EL (cell line): ENCODE measurements at regions not wholly inside any gene's neighbourhood (a gene's known extent, or its start where the extent isn't known, plus 50 kb on each side); places are given as distances from the start of the nearest gene placed in this dataset.
"Not testable (repeated sequence)": the region's sequence is repeated elsewhere in the genome, so short reads cannot be mapped to it uniquely, and the experiment has no call there.

Source experiments
- DNase-seq: peaks from one replicate; pipeline ENCODE4 v3.0.0-alpha.2; 2016

- no peak for DNase-seq
Observed at GRCh38 chr1:189311915-189312314, 1165.7 kb downstream of the BRINP3 start.

DNA sequence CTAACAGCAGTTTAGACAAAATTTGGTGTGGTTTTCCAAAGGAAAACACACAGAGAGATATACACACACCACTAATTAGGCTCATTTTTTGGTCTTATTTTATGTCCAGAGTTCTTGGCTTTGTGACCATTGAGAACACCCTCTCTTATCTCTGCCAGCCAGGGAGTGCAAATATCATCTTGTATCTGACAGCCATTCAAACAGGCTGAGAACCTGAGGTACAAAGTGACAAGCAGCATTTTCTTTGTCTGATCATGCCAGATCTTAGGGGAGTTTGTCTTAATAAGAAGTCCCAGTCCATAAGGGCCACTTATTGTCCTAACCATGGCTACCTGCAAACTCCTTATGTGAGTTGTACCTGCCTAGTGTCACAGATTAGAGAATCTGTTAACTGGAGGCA lies 1165.2 kb downstream of the BRINP3 start:
- no peak for DNase-seq

DNA sequence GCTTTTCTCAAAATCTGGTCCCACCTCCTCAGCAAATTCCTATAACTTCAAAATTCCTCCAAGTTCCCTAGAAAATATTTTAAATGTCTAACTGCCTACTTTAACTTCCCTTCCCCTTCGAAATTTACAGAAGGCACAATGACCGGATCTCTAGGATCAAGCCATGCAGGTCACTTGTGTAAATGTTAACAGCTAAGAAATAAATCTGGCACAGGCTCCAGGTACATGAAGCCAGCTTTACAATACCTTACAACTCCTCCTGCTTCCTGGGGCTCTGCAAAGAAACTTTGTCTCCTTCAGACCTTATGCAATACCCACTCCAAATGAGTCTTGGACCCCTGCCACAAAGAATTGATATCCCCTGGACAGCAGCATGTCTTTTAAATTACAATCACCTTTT lies 1164.2 kb downstream of the BRINP3 start:
- no peak for DNase-seq

- no peak for DNase-seq
Observed at GRCh38 chr1:189315035-189315901, 1162.4 kb downstream of the BRINP3 start.

DNA sequence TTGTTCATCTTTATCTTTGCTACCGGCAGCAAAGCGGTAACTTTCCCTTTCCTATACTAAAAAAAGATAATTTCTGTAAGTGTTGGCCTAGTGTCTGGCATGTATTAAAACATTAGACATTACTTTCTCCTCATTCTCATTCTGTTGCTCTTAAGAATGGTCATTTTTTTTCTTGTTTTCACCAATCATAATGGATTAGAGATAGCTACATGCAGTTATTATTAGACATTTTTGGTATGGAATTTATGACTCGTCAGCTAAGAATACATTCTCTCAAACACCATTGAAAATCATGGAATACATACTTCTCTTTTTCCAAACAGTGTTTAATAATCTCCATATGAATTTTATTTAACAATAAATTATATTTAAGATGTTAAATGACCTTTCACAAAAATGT lies 1154.6 kb downstream of the BRINP3 start:
- DNase-seq: peak; percentile 17

DNA sequence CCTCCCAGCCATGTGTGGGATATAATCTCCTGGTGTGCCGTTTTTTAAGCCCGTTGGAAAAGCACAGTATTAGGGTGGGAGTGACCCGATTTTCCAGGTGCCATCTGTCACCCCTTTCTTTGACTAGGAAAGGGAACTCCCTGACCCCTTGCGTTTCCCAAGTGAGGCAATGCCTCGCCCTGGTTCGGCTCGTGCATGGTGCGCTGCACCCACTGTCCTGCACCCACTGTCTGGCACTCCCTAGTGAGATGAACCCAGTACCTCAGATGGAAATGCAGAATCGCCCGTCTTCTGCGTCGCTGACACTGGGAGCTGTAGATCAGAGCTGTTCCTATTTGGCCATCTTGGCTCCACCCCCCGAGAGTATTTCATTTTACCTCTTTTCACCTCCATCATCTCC lies 1146.6 kb downstream of the BRINP3 start:
- DNase-seq: not testable (repeated sequence)

DNA sequence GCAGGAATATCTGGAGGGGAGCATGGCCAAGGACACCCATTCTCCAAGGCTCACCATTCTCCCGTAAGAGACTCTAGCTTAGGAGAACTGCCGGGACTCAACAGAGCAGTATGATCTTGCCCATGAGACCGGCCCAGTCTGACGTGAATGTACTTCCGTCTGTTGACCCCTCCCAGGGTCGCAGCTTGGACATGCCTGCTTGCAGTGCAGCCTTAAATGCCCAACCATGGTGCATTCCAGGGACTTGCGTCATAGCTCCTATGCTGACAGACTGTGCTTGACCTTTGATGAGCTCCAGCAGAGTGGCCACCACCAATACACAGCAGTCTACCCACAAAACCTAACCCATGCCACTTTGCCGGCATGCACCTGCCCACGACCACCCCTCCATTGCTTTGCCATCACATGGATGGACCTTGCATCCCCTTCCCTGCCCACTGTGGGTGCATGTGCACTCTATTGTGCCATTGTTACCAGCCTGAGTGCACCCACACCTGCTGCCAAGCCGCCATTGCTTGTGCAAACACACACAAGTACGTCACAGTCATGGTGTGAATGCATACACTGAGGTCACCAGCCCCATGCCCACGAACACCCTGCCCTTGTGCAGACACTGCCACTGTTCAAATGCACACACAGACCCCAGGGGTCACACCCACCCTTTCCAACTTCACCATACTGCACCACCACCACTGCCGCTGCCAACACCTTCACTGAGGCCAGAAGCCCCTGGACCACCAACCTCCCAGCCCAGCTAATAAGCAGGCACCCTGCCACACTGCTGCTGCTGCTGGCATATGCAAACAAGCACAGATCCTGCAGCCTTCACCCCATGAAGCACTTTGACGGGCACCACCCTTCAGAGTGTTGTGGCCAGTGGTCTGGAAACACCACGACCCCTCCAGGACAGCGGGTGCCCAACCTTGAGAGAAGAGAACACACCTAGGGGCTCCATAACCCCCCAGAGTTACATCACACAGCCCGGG lies 1141.3 kb downstream of the BRINP3 start:
- no peak for DNase-seq

DNA sequence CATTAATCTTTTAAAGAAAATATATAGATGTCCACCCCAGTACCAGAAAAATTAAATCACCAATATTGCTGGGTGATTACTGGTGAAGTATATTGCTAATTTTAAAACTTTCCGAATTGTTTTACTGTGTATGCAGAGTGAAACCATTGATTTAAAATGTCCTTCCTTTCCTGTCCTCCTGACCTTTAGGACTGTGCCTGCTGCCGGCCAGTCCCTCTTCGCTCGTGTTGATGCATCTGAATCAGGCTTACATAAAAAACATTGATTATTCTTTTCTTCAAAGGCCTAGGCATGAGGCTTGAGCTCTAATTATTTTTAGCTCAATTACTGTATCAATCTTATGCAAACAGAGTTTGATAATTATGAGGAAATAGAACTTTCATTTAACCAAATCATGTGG lies 1128.1 kb downstream of the BRINP3 start:
- DNase-seq: no peak

DNA sequence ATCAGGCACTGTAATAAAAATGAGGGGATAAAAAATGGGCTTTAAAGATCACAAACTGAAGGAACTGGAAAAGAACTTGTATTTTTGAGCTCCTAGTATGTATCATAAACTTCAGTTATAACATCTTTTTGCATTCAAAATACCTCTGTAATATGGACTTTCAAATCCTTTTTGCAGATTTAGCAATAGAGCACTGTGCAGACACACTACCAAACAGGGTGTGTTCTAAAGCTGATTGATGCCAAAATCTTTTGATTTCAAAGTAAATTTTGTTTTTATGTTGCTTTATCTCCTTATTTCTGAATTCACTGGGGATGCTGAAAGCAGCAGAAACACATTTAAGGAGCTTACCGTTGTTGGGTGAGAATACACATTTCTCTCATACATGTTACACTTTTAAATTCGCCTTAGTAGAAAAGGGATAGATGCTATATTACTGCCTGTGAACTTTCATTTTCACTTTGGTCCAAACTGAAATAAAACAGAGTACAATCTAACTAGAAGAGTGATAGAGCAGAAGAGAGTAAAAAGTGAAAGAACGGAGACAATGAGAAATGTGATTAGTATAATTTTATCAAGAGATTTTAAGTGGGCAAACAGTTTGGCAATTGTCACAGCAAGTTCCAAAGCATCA lies 1126.6 kb downstream of the BRINP3 start:
- no peak for DNase-seq

- DNase-seq: no peak
Observed at GRCh38 chr1:189351960-189352359, 1125.7 kb downstream of the BRINP3 start.

DNA sequence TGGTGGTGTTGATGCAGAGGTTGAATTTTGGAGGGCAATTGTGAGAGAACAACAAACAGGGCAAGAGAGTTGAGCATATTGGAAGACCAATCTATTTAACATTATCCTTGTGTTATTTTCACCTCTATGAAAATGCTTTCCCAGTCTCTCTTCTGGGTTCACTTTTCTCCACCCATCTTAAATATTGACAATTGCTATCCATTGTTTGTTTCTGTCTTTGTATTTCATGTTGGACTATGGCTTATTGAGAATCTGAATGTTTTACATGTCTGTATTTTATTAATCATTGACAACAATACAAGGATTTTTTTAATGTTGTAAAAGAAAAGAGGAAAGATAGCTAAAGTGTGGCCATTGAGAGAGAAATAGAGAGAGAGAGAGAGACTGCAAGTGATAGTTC lies 1121.5 kb downstream of the BRINP3 start:
- DNase-seq: no peak

DNA sequence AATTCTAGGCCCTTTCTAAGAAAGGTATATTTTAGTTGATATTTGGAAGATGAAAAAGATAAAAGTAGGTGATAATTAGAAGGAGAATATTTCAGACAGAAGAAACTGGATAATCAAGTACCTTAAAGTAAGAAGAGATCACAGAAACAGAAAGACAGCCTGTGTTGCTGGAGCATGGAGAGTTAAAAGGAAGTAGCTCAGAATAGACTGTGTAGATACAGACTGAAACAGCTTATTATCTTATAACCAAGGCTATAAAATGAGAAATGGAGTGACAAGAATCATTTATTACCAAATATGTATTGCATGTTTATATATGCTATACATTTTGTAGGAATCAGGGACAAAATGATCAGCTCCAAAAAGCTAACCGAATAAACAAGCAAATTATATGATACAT lies 1120.3 kb downstream of the BRINP3 start:
- no peak for DNase-seq

DNA sequence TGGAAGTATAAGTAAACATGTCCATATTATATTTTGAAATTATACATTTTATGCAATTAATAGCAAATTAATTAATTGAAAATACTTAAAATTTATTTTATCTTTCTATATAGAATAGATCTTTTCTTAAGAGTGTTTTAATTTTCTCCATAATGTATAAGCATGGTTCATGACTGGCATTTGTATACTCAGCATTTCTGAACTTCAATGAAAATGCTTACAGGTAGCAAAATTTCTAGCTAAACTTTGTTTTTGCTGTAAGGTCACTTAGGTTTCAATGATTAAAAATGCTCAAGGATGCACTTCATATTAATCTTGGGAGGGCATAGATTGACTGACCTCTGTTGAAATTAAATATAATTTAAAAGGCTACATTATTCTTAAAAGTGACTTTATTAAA lies 1108.1 kb downstream of the BRINP3 start:
- no peak for DNase-seq

GRCh38 chr1:189374816-189375215 lies 1102.8 kb downstream of the BRINP3 start:
- no peak for DNase-seq

- no peak for DNase-seq
Observed at GRCh38 chr1:189405419-189405818, 1072.2 kb downstream of the BRINP3 start.

GRCh38 chr1:189409774-189410173 lies 1067.9 kb downstream of the BRINP3 start:
- no peak for DNase-seq

DNA sequence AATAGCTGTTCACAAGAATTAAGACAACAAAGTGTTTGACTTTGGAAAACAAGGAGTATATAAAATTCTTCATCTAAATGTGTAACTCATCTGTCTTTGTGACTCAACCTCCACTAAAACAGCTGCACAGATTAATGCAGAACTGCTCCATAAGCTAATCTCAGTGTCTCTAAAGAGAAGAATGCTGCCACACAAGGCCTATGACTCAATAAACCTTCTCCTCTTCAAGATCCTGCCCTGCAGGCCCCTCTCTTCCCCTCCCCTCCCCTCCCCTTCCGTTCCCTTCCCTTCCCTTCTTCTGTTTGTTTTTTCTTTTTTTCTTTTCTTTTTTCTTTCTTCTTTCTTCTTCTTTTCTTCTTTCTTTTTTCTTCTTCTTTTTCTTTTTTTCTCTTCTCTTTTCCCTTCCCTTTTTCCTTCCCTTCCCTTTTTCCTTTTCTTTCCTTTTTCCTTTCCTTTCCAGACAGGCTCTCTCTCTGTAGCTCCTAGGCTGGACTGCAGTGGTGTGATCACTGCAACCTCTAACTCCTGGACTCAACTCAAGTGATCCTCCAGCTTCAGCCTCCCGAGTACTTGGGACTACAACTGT lies 1052.8 kb downstream of the BRINP3 start:
- DNase-seq: peak; percentile 7

DNA sequence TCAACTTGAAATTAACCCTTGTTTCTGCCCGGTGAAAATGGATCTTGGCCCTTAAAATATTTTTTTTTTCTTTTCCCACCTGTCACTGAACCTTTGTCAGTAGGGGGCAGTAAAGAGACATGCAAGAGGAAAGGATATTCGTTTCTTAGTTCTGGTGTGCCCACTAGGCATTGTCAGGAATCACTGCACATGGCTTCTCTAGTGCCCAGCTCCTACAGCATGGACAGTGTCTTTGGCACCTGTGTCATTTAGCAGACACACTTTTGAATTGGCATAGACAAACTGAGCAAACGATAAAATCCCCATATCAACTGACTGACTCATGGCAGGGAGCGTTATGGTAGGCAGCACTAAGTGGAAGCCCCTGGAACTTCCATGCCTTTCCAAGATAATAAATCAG lies 1048.1 kb downstream of the BRINP3 start:
- peak; percentile 1 for DNase-seq

DNA sequence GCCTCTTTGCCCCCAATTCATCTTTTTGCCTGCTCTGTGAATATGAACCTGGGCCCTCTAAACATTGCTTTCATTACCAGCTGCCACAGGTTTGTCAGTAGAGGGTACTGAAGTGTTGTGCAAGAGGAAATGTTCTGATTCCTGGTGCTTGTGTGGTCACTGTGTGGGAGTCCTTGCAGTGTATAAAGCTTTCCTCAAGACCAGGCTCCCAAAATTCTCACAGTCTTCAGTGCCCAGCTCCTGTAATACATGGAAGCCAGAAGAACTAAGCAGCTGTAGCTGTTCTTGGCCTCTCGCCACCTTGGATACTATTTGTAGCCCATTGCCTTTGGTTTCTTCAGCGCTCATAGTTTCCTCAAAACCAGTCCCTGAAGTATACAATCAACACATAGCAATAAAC lies 1046.2 kb downstream of the BRINP3 start:
- peak; percentile 1 for DNase-seq

- DNase-seq: no peak
Observed at GRCh38 chr1:189432753-189433152, 1044.9 kb downstream of the BRINP3 start.

DNA sequence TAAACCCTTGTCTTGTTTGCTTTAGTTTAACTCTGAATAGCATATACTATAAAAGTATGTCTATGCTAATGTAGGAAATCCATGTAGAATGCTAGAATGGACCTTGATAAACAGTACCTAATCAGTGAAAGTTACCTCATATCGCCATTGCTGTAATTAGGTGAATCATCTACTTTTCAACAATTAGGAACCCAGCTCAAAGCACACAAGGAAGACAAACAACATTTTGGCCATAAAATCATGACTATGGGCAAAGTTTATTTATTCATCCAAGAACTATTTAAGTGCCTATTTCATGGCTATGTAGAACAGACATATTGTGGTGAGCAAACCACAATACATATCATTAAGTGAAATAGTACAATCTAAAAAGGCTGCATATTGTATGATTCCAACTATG lies 1043.2 kb downstream of the BRINP3 start:
- no peak for DNase-seq

DNA sequence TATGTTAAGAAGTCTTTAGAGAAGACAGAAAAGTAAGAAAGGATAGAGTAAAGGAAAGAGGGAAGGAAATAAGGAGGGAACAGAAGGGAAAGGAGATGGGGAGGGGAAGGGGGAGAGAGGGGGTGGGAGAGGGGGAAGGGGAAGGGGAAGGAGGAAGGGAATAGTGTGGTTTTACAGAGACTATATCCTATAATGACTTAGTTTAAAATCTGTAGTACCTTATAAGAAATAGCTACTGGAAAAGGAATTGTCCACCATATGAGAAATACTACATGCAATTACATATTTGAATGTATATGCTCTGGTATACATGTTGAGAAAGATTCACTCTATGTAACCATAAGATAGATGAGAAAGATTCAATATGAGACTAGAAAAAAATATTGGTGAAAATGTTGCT lies 1042.3 kb downstream of the BRINP3 start:
- DNase-seq: no peak

GRCh38 chr1:189438808-189439207 lies 1038.9 kb downstream of the BRINP3 start:
- DNase-seq: no peak
